HG03103 (cell line): ENCODE measurements at regions not wholly inside any gene's neighbourhood (a gene's known extent, or its start where the extent isn't known, plus 50 kb on each side); places are given as distances from the start of the nearest gene placed in this dataset.

Experiments used
- ATAC-seq: cut with Tn5 transposase; IDR thresholded peaks from one replicate; pipeline ENCODE4 v1.9.1; 2021; ENCODE audit warnings: low read depth; ENCODE audit not compliant: unreplicated experiment

- no peak for ATAC-seq
Measured at GRCh38 chr4:32249040-32249439, 1528.9 kb downstream of the PCDH7 start.

- no peak for ATAC-seq
Measured at GRCh38 chr4:32251126-32251525, 1531.0 kb downstream of the PCDH7 start.

- no peak for ATAC-seq
Measured at GRCh38 chr4:32251926-32252325, 1531.8 kb downstream of the PCDH7 start.

- no peak for ATAC-seq
Measured at GRCh38 chr4:32254216-32254615, 1534.0 kb downstream of the PCDH7 start.

- no peak for ATAC-seq
Measured at GRCh38 chr4:32258986-32259385, 1538.8 kb downstream of the PCDH7 start.

GRCh38 chr4:32261196-32261595, 1541.0 kb downstream of the PCDH7 start:
- no peak for ATAC-seq

GRCh38 chr4:32268863-32269262, 1548.7 kb downstream of the PCDH7 start:
- ATAC-seq = no peak

GRCh38 chr4:32290102-32290501, 1569.9 kb downstream of the PCDH7 start:
- ATAC-seq = no peak

GRCh38 chr4:32318926-32319325, 1598.8 kb downstream of the PCDH7 start:
- no peak for ATAC-seq

GRCh38 chr4:32321421-32321820, 1601.3 kb downstream of the PCDH7 start:
- ATAC-seq = no peak

- ATAC-seq = no peak
Measured at GRCh38 chr4:32334759-32335158, 1614.6 kb downstream of the PCDH7 start.

- ATAC-seq = no peak
Measured at GRCh38 chr4:32337403-32337802, 1617.2 kb downstream of the PCDH7 start.

- ATAC-seq = no peak
Measured at GRCh38 chr4:32340591-32340990, 1620.4 kb downstream of the PCDH7 start.

GRCh38 chr4:32341342-32341741, 1621.2 kb downstream of the PCDH7 start:
- no peak for ATAC-seq

- ATAC-seq = no peak
Measured at GRCh38 chr4:32342054-32342453, 1621.9 kb downstream of the PCDH7 start.

GRCh38 chr4:32349026-32349425, 1628.9 kb downstream of the PCDH7 start:
- no peak for ATAC-seq

- no peak for ATAC-seq
Measured at GRCh38 chr4:32374206-32374605, 1654.0 kb downstream of the PCDH7 start.

- no peak for ATAC-seq
Measured at GRCh38 chr4:32393806-32394205, 1673.6 kb downstream of the PCDH7 start.

GRCh38 chr4:32394255-32394654, 1674.1 kb downstream of the PCDH7 start:
- no peak for ATAC-seq

GRCh38 chr4:32396507-32397070, 1676.4 kb downstream of the PCDH7 start:
- no peak for ATAC-seq

- no peak for ATAC-seq
Measured at GRCh38 chr4:32400870-32401269, 1680.7 kb downstream of the PCDH7 start.

GRCh38 chr4:32417113-32417704, 1697.0 kb downstream of the PCDH7 start:
- no peak for ATAC-seq

- no peak for ATAC-seq
Measured at GRCh38 chr4:32423267-32423666, 1703.1 kb downstream of the PCDH7 start.
